NCI-H226 (cell line): ENCODE measurements at regions not wholly inside any gene's neighbourhood (a gene's known extent, or its start where the extent isn't known, plus 50 kb on each side); places are given as distances from the start of the nearest gene placed in this dataset.
"Not testable (repeated sequence)": the region's sequence is repeated elsewhere in the genome, so short reads cannot be mapped to it uniquely, and the experiment has no call there.

ENCODE experiments used
- DNase-seq: peaks from one replicate; pipeline ENCODE4 v3.0.0-alpha.2; 2015

DNA sequence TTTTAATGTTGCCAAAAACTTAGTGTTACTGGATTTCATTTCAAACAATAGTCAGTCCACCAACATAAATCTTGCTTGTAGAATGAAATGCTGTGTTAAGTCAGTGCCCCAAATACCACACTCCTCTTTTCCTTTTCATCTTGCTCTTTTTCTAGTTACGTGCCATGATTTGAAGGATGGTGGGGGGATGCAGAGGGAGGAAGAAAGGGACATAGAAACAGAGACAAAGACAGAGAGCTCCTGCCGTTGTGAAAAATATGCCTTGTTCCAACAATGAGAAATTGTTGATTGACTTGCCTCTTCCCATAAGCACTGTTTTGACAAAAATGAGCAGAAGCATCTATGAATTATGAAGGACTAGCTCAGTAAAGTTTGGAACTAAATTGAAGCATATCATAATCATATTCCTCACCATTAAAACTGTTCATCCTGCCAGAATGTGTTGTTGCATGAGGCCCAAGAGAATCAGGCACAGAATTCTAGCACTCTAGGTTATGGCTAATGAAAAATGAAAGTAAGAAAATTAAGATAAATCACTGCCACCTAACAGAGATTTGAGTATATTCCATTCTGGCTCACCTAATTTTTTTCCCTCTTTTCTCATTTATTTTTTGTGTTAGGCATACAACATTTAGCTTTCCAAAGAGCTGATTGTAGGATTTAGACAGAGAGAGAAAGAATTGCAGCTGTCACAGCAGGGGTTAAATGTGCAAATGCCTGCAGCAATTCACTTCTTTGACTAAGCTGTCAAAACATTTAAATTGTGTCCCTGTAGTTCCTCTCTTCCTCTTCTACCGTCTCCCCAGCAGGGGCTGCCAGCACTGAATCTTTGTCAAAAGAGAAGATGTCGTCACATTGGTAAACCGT, 111.6 kb upstream of the PTPN13 start:
- no peak for DNase-seq

DNA sequence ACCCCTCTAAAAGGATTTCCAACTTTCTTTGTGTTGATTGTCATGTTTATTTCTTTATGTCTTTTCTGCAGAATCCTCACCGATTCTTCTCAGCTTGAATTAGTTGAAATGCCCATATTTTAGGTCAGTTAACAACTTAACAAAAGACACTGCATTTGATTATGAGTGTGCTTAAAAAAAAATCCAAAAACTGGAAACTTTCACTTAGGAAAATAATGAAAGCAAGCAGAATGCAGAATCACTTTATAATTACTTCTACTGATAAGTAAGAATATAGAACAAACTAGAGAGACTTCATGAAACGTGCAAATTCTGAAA, 111.0 kb upstream of the PTPN13 start:
- DNase-seq, result no peak

DNA sequence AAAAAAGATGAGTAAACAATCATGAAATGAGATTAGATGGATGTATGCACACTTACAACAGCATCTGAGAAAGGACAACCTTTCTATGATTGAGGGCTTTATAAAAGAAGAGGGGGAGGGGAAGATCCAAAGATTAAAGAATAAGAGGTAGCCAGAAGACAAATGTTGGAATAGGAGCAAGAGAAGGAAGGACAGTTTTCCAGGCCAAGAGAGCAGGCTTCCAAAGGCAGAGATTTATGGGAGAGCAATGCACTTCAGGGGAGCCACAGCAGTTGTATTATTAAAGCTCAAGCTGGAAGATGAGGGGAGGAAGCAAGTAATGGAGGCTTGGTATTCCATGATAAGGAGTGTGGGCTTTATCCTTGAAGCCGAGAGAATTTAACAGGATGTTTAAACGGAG, 110.3 kb upstream of the PTPN13 start:
- DNase-seq, result no peak

DNA sequence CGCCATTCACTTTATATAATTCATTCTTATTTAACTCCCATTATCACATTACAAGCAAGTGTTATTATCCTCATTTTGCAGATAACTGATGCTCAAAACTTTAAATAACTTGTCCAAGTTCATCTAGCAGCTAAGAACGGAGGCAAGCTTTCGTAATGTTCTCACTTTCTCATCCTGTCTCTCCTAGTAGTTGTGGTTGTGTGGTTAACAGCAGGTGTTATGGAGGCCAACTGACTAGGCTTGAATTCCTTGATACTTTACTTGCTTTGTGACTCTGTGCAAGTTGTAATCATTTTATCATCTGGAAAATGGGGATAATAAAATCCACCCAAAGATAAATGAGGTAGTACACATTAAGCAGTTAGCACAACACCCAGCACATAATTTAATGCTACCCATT, 109.9 kb upstream of the PTPN13 start:
- no peak for DNase-seq

DNA sequence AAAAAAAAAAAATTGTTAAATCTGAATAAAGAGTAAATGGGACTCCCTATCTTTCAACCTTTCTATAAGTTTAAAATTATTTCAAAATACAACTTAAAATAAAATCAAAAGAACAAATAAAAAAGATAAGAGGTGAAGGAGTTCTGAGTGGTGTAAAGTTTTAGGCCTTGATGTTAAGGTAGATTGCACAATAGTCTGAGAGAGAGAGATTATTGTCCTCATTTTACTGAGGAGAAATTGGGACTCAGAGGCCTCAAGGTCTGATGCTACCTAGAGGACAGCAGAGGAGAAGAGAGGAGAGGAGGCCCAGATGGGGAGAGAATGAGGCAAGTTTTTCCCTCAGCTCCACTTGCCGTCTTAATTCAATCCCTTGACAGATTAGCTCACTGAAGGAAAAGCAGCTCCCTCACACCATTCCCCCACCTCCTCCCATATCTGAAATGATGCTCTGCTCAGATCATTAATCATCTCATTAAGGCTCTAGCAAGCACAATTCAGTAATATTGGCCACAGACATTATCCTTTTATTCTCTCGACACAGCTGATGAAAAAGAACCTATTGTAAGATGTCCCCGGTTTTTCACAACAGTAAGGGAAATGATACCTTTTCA, 106.3 kb upstream of the PTPN13 start:
- no peak for DNase-seq

DNA sequence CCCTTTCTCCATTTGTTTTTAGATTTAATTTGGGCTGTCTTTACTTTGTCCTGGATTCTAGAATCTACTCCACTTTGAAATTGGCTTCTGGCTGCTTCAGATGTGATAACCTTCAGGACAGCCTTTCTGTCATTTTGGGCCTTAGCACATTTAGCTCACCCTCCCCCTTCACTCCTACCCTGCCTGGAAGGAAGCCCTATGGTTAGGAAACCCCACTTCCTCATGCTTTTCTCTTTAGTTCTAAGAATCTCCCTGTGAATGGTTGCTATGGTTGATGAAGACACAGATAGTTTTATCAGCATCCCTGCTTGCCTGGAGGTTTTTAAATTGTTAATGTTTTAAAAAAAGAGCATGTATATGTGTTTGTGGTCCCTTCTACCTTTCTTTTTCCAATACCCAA, 100.7 kb upstream of the PTPN13 start:
- peak; percentile 40 for DNase-seq

DNA sequence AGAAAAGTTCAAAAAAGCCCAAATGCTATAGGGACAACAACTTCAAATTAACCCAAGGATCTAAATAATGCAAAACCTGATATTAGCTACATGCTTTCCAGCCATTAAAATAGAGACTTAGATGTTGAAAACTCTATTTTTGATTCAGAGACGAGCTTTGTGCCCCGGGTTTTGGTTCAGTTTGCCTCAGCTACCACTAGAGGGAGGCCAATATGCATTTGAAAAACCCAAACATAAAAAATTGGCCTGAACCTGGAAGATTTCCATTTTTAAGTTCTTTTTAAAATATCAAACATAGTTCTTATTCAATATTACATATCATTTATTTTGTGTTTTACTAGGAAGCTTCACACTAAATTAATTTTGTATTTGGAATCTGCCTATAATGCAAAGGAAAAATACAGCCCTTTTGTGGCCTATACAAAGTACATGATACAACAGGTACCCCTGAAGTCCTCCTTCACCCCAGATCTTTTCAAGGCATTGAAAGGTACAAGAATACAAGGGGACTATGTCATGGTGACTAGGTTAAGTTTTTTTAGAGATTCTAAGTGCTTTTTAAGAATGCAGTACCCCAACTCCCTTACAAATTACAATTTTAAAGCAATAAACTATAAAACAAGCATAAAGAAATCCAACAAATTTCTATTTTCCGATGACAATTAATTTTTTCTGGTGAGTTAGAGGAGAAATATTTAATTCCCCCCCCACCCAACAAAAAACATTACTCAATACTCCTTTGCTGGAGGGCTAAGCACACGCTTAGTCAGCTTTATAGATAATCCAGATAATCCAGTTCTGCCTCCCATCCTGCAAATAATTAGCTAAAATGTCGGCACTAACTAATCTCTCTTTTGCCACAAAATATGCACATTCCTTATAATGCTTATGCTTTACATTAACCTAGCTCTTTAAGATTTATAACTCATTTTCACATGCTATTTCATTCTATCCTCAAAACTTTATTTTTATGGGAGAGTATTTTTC, 97.7 kb upstream of the PTPN13 start:
- DNase-seq, result no peak

DNA sequence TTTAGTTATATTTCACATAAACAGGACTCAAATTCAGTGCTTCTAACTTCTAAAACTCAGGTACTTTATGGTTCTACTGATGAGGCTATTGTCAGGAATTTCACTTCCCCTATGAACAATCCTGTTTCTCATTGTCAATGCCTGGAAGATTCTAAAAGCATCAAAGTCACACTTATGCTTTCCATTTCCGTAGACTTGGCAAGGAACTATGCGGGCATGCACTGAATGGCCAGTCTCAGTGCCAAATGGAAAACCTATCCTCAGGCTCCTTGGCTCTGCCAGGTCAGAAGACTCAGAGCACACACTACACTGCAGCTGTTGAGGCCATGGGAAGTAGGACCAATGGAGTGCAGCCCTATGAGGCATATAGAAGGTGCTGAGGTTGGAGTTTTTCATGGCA, 97.0 kb upstream of the PTPN13 start:
- no peak for DNase-seq

DNA sequence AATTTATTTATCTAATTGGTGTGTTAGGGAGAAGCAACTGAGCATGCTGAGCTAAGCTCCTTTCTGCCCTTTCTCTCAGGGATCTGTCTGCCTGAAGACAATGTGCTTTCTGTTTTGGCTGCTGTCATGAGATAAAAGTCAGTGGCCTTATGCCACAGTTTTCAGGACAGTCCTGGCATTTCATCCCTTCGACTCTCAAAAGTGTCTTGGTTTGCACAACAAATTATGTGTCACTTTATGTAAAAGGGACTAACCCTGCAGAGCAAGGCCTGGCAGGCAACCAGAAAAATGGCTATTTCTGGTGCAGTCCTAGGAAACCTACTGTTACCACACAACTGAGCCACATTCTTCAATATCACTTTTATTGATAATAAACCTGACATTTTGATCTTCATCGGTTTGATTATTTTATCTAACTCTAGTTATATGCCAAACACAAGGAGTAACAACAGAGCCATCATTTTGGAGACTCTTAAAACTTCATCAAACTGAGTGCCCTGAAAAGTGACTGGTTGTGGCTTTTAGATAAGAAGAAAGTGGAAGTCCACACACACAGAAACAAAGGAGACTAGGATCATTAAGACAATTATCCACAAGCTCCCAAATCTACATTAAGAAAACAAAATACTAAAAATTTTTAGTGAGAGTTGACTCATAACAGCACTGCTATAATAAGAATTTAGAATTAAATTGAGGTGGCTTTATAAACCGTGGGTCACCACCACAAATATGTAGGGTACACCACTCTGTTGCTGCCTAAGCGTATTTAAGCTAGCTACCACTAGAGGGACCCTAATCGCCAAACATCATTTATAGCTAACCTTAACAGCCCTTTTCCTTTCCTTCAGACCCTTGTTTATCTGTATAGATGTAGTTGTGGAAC, 95.9 kb upstream of the PTPN13 start:
- DNase-seq, result peak; percentile 11

DNA sequence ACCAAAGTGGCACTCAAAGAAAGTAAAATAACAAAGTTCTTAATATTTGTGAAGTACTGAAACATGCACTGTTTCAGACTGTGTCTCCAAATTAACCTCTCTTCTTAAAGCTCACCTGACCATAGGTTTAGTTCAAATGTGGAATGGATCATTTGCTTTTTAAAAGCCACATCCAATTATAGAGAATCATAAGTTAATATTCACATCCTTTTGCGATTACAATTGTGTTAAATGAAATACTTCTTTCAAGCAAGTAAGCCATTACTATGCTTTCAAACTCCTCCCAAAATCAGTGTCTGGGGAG, 95.3 kb upstream of the PTPN13 start:
- no peak for DNase-seq

DNA sequence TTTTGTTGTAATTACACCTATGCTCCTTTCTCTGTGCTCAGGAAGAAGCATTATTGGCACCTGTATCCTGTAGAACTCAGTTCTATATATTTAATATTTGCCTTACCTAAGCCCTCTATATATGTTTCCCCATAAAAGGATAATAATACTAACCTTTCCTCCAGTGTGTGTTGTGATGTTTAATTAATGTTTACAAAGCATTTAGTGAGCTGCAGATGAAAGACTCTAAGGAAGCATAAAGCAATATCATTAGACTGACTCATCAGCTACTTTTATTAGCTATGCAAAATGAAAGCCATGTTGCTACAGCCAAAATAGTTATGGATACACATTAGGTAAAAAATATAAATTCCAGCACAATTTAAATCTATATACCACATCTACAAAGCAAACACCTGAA, 93.6 kb upstream of the PTPN13 start:
- DNase-seq, result no peak

DNA sequence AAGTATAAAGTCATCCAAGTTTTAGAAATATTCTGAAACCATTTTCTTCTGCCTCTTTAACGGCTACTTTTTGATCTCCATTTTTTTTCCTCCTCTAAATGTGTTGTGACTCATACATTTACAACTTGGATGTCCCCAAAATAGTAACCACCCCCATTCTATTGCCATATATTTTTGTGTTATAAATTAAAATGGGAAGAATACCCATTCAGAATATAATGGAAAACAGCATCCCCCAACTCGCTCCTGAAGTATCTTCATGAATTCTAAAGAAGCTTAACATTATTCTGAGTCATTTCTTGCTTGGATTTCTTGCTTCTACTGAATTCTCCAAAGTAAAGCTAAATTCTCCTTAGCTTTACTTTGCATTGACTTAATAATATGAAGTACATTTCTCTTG, 92.0 kb upstream of the PTPN13 start:
- no peak for DNase-seq

DNA sequence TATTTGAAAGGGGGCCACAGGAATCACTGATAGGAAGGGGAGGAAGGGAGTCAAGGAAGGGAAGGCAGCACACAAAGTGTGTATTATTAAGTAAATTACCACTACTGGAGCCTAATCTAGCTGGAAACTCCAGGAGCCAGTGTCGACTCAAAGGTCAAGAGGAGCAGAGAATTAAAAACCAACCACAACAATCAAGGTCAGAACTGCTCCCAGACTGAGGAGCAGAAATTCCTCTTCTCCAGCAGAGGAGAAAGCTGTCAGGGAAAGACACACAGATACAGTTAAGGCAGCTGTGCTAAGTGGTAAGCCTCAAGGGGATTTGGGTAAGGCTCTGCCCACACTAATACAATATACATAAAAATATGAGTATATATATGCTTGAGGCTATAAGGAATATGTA, 87.5 kb upstream of the PTPN13 start:
- no peak for DNase-seq

DNA sequence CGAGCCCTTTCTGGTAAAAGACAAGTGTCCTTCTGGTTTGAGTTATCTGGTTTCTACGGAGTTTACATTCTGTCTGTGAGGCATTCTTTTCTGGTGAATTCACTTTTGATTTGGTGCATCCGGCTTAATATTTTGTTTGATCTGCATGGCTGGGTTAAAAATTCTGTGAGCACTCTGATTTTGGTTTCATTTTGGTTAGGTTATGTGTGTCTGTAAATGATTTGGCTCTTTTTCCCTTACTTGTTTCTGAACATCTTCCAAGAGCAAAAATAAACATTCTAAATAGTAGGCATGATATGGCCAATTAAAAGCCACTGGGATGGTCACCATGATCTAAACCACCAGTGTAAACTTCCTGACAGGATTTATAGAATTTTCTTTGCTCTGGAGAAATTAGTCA, 85.7 kb upstream of the PTPN13 start:
- no peak for DNase-seq

DNA sequence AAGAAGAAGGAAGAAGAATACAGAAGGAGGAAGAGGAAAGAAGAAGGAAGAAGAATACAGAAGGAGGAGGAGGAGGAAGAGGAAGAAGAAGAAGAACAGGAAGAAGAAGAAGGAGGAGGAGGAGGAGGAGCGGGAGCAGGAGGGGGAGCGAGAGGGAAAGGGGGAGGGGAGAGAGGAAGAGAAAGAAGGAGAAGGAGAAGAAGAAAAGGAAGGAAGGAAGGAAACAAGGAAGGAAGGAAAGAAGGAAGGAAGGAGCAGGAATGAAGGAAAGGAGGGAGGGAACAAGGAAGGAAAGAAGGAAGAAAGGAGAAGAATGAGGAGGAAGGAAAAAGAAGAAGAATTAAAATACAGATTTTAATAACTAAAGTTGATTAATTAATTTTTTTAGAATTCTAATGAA, 82.5 kb upstream of the PTPN13 start:
- DNase-seq, result no peak

DNA sequence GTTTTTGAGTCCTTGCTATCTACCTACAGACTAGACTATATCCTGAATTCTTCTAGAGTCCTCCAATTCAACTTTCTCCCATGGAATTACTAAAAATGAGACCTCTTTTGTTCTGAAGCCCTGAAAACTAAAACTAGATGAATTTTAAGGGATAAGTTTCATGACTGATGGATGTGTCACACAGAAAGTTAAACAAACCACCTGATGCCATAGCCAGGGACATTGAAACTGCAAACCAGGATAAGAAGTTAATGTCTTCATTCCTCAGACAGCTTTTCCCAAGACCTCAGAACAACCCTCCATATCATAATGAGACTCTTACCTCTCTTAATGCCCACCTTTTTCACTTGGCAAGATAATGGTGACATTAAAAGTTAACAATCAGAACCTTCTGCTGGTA, 81.5 kb upstream of the PTPN13 start:
- DNase-seq, result no peak

DNA sequence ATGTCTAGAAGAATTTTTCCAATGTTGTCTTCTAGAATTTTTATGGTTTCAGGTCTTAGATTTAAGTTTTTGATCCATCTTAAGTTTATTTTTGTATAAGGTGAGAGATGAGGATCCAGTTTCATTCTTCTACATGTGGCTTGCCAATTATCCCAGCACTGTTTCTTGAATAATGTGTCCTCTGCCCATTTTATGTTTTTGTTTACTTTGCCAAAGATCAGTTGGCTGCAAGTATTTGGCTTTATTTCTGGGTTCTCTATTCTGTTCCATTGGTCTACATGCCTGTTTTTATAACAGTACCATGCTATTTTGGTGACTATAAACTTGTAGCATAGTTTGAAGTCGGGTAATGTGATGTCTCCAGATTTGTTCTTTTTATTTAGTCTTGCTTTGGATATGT, 78.2 kb upstream of the PTPN13 start:
- not testable (repeated sequence) for DNase-seq

DNA sequence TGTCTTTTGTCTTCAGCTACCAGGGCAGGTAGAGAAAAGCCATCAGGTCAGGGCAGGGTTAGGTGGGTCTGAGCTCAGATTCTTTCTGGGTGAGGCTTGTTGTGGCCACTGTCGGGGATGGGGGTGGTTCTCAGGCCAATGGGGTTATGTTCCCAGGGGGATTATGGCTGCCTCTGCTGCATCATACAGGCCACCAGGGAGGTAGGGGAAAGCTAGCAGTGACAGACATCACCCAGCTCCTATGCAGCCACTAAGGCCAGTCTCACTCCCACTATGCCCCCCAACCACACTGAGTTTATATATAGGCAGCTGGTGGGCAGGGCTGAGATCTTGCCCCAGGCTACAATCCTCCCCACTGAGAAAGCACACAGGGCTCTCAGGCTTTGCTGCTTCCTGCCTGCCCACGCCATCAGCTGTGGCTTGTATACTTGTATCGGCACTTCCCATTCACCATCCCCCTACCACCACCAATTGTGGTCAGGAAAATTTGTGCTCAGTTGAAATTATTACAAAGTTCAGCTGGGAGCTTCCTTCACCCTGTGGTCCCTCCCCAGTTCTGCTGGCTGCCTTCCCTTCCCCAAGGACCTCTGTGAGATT, 72.6 kb upstream of the PTPN13 start:
- no peak for DNase-seq

DNA sequence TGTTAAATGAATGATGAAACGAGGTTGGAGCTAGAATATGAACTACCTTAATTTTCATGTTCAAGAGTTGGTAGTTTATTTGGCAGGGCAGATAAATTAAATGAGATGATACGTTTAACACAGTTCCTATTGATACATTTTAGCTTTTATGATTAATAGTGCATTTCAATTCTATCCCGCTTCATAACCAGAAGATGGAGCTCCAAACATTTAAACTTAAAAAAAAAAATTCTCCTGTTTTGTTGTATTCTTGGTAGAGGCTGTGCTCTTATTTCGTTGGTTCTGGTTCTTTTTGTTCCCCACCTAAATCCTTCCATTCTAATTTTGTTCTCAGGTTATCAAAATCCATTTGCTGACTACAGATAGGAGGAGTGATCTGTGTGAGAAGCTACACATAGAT, 71.8 kb upstream of the PTPN13 start:
- no peak for DNase-seq

DNA sequence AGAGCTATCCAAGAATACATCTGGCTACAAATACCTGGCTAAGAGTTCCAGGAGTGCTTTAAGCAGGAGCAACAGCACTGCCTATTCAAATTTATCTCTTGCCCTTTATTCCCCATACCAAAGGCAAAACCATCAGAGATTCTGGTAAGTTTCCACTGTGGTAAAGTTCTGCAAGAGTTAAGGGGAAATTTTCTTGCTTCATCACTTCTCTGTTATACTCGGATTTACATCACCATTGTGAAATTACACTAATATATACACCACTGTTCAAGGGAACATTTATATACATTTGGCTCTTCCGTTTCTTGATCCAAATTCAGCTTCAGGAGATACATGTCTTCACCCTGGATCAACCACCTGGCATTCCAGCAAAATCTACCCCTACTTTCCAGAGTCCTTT, 70.8 kb upstream of the PTPN13 start:
- no peak for DNase-seq

DNA sequence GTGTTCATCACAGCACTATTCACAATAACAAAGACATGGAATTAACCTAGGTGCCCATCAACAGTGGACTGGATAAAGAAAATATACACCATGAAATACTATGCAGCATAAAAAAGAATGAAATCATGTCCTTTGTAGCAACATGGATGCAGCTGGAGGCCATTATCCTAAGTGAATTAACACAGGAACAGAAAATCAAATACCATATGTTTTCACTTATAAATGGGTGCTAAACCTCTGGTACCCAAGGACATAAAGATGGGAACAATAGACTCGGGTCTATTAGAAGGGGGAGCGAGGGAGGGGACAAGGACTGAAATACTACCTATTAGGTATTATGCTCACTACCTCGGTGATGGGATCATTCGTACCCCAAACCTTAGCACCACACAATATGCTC, 66.4 kb upstream of the PTPN13 start:
- not testable (repeated sequence) for DNase-seq

DNA sequence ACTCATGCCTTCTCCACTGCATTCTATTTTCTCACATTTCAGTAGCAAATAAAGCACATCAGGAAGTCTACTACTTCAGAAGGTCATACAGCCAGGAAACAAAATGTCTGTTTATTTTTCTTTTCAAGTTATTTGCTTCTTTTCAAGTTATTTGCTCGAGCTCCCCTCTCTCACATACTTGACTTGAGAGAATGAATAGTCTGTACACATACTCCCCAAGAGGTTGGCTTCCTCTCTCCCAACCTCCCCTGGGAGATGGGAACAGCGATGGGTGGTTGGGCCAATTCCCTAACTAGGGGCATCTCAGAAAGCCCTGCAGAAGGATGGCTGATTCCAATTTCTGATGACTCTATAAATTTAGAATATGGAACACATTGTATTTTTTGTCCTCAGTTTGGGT, 64.7 kb upstream of the PTPN13 start:
- DNase-seq, result no peak

DNA sequence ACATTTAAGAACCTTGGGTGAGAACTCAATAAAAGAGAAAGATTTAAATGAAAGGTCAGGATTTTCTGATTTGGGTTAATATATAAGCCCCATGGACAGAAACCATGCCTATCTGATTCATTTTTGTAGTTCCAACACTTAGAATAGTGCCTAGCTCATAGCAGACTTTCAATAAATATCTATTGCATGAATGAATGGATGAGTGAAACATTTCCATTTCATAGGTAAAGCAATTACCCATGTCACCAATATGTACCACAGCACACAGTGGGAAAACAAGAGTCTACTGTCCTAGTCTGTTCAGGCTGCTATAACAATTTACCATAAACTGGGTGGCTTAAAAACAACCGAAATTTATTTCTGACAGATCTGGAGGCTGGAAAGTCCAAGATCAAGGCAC, 63.9 kb upstream of the PTPN13 start:
- no peak for DNase-seq
